ENCODE measurements at regions not wholly inside any gene's neighbourhood (a gene's known extent, or its start where the extent isn't known, plus 50 kb on each side); places are given as distances from the start of the nearest gene placed in this dataset.

DNA sequence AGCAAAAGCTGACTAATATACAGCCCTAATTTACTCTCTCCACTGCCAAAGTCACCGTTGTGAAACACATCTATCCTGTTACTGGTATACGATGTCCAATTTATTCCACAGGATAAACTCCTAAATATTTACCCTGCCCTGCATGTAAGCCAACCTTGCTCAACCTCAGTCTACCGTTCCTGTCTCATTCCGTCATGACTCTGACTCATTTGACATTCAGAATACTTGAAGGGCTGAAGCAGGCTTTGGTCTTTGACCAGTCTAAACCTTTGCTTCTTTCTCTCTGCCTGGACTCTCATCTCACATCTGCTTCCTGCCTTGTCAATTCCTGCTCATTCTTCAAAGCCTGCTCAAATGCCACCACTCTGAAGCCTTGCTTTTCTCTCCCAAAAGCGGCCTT lies 157.5 kb downstream of the SCP2D1 start:
- DNase-seq = no peak

DNA sequence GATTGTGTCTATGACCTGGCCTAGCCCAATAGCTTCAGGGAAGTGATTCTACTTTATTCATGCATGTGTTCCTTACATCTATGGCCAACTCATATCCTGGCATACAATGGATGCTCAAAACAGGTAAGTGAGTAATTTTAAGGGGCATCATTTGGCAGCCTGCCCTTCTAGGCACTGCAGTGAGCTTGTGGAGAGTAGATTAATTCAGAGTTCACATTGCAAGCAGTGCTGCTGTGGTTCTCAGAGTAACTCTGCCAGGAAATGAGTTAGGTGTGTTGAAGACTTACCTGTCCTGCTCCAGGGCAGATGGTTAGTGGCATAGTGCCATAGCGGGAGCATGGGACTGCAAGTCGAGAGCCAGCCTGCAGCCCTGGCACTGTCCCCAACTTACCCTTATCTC lies 158.0 kb downstream of the SCP2D1 start:
- no peak for DNase-seq

DNA sequence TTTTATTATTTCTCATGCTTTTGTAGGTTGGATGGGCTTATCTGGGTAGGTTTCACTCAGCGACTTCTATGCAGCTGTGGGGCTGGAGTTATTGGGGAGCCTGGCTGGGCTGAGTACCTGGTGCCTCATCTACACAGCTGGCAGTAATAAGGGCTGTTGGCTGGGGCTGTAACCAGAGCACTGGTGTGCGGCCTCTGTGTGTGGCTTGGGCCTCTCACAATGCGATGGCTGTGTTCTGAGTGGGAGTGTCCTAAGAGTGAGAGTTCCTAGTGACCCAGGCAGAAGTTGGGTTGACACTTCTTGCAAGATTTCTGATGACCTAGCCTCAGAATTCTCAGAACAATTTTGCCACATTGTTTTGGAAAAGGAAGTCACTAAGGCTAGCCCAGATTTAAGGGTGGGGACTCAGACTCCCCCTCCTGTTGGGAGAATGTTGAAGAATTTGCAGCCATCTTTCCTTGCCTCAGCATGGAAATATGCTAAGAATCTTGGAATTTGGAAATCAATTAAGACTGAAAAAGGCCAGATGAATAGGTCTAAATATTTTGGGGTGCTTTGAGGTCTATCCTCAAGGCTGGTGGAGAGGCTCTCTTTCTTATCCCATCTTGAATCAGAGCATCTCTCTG lies 158.8 kb downstream of the SCP2D1 start:
- no peak for DNase-seq

DNA sequence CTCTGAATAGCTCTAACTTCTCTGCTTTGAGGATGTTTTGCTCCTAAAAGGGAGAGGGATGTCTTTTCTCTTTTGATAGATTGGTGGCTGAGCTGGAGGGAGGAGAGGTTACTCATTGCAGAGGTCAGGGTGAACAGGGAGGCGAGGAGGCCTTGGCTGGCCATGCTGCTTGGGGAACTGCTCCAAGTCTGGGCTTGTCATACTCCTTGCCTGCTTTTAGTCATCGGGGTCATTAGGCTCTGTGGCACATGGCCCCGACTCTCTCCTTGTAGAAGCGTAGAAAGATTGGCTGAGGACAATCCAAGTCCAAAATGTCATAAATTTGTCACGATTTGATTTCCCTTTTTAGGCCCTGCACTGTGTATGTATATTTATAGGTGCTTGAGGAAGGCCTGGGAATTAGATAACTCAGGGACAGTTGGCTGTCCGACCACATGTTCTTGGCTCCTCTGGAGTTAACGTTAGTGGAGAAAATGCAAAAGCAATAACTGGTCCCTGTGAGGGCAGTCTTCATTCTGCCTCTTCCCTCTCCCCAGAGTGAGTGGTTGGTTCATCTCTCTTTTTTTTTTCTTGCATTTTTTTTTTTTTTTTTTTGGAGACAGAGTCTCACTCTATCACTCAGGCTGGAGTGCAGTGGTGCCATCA lies 160.1 kb downstream of the SCP2D1 start:
- DNase-seq = no peak

DNA sequence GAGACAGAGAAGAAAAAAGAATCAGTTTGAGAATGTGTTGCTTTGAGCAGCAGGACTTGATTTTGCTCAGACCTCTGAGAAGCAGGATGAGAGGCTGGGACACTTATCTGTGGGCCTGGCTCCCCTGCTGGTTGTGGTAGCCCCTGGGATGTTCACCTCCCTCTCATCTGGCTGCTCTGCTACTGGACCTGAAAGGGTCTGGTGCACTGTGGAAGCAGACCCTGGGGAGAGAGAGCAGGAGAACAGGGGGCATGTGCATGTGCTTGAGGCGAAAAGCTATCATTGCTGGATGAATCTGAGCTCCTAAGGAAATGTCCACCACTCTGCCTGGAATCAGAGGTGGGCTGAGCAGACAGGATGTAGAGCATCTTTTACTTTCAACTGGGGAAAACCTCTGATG lies 161.1 kb downstream of the SCP2D1 start:
- DNase-seq = no peak

DNA sequence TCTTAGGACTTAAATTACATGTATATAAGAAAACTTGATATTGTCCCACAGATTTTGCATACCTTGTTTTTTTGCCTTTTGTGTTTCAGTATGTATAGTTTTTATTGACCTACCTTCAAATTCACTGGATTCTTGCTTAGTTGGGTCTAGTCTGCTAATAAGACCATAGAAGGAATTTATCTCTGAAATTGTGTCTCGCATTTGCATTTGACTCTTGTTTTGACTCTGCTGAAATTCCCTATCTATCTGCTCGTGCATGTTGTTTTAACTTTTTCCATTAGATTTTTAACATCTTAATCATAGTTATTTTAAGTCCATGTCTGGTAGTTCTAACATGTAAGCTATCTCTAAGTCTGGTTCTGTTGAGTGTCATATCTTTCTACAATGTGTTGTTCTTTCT lies 163.9 kb downstream of the SCP2D1 start:
- DNase-seq = no peak

DNA sequence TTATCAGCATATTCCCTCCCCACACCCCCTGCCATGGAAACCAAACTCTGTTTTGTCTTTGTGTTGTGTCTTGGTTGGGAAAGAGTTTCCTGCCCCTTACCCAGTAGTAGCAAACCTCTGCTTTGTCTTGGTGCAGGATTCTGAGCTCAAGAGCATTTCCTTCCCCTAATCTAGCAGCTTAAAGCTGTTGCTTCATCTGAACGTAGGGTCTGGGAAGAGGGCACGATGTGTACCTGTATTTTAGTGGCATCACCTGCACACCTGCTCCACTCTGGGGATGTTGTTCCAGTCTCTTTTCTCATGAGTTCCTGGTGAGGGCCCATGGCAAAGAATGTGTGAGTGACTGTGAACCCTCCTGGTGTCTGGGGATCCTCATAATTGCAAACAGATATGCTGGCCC lies 164.7 kb downstream of the SCP2D1 start:
- DNase-seq = no peak

DNA sequence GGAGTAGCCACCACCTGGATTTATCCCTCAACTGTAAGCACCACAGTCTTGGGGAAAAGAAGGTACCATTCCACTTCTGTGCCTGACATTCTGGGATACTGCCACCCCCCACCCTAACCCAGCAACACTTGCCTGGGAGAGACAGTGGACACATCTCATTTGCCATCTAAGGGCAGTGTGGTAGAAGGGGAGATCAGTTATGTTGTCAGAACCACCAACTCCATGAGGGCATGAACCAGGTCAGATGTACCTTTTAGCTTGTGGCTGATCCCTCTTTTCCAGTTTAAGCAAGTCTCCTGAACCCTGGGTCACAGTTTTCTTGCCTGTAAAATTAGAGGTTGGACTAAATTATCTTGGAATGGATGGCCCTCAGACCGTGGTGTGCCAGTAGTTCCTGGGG lies 165.5 kb downstream of the SCP2D1 start:
- no peak for DNase-seq

DNA sequence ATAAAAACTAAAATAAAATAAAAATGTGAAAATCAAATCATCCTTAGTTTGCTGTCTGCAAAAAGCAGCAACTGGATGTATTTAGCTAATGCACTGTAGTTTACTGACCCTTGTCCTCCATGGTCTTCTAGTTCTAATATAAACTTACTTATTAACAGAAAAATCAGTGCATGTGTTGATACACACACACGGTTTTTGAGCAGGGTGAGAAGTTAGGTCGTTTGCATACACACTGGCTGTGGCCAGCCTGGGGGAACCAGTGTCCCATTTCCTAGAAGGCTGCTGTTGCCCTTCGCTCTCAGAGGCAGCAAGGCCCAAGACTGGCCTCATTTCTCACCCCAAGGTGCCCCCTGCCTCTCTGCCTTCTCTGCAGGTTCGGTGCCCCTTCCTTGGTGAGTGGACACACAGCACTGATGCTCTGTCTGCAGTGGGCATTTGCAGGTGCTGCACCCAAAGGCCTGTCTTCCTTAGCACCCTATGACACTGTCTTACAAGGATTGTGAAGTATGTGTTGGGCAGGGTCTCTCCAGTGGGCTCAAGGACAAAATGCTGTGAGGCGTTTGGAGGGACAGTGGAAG lies 168.5 kb downstream of the SCP2D1 start:
- no peak for DNase-seq

DNA sequence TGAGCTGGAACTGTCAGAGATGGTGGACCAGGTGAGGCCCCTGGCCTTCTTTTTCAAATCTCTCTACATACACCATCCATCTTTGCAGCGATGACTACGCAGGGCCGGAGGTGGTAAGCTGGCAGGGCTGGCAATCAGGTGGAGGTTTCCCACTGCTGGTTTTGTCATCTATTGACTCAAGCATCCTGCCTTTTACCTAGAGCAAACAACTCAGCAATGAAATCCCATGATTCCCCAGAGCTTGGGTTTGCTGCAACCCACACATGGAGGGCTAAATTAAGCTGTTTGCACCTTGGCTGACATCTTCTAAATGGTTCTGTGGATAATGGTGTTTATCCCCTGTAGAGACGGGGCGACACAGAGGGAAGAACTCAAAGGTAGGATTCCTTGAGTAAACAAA lies 170.2 kb downstream of the SCP2D1 start:
- DNase-seq = peak in 11 of 56 donors; percentile 4 to 36 (median 27)

DNA sequence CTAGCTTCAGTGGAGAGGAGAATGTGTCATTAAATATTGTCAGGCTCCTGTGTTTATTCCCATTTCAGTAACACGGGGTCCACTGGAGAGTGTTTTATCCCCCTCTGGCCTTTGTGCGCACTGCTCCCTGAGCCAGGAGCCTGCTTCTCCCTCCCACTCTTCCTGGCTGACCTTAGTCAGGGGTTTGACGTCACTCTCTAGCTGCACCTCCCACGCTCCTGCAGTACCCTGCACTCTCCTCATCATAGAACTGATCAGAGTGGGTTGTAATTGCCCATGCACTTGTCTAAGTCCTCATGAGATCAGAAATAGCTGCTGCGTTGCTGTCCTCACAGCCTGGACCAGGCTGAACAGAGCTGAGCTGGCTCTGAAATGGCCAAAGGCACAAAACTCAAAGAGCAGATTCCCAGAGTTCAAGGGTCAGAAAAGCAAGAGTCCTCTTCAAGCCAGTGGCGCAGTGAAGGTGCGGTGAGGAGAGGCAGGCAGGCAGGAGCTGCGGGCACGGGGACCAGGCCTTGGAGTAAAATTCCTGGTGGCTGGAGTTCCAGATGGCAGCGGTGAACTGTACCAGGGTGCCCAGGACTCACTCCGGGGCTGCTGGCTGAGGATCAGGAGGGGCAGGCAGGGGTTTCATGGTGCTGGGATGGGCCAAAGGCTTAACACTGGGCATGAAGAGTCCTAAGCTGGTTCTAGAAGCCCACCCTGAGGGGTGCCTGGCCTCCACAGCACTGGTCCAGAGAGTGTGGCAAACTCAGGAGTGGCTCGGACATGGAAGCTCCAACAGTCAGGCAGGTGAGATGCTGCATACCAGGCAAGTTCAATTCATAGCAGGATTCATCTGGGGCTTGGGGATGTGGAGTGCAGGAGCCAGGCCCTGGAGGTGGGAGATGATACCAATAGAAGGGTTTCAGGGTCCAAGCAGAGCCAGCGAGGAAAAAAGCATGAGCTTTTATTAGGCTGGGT lies 170.9 kb downstream of the SCP2D1 start:
- peak in 13 of 56 donors; percentile 5 to 45 (median 21) for DNase-seq

DNA sequence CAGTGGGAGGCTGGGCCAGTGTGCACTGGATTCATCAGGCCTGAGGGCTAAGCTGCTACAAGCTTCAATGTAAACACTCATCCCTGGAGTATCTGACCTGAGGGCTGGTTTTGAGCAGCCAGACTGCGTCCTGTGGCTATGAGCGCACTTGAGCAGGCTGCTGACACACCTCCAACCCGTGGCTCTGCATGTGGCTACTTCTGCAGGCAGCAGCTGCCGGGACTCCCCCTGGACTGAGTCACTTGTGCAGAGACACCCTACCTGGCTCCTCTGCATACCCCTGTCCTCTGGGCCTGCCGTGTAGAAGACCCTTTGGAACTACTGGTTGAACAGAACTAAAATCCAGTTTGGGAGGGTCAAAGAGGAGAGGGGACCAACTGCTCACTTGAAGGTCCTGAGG lies 172.0 kb downstream of the SCP2D1 start:
- DNase-seq = no peak

DNA sequence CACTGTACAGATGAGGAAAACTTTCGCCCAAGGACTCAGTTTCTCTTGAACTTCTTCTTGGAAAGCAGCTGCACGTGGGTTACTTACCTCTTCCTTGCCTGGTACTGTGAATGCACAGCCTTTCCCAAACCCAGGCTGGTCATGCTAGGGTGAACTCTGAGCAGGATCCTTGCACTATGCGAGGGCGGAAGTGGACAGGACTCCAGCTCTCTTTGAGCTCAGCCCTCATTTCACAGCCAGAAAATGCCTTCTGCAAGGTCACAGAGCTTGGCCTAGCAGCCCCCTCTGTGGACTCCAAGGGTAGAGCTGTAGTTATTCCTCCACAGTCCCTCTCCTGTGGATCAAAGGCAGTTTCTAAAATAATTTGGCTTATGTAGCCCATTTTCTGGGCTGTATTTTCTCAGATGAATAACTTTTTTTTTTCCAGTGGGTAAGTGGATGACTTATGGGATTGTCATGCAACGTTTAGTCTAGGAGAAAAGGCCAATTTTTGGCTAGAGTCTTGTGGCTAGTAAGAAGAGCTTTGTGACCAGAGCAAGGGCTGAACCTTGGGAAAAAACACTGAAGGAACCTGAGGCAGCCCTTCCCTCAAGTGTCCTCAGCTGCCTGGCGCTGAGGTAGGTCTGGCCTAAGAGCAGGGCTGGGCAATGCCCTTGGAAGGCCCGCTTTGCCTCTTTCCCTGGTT lies 172.7 kb downstream of the SCP2D1 start:
- DNase-seq = no peak

DNA sequence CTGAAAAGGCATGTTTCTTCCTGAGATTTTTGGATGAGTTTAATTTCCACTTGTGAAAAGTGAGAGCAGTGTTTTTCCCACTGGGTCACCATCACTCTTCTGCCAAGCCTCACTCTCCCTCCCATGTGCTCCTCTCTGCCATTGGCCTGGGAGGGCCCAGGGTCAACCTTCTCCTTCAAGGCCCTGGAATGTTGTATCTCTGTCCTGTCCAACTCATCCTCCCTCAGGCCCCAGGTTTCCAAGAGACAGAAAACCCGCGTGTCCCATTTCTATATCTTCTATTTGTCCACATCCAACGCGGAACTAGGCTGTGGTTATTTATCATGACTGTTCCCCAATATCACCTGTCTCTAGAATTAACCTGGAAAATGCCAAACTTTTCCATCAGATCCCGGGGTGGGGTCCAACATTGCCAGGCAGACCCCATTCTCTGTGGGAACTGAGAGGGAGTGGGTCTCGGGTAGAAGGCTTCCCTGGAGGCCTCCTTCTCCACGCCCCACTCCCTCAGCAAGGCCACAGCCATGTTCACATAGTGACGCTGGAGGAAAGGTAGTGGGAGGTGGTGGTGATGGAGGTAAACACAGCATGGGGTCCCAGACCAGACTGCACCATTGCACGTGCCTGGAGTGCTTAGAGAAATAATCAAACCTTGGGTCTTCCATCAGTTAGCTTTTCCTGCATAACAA lies 173.5 kb downstream of the SCP2D1 start:
- DNase-seq = no peak

DNA sequence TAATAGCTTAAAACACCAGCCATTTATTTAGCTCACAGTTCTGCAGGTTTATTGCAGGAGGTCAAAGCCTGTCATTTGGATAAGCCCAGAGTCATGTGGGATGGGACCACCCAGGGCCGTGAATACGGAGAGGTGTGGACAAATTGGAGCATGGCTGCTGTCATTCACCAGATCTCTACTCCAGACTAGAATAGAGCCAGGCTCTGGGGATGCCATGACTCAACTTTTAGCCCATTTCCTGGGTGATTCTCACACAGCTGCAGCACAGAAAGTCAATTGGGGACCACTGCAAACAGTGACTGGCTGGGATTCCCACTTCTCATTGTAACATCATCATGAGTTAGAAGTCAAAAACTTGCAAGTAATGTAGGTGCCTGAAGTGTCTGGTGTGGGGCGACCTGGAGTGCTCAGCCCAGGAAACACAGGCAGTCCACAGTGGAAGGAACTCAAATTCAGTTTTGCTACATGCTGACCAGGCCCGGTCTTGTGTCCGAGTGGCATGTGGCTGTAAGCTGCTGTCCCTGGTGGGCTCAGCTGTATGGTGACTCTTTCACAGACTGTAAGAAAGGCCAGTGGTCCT lies 174.3 kb downstream of the SCP2D1 start:
- no peak for DNase-seq

DNA sequence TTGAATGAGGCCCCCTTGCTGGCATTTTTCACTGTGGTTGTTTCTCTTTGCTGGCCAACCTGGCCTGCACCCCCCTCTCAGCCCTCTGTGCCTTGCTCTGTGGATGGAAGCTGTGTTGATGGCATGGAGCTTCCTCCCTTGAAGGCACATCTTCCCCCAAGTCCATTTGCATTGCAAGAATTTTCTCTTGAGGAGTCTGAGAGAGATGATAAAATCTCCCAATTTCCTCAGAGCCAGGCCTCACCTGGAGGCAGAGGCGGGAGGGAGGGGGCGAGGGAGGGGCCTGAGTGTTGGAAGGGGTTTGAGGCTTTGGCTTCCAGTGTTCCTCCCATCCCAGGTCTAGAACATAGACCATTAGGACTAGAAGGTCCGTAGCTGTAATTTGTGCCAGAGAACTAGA lies 175.1 kb downstream of the SCP2D1 start:
- DNase-seq = no peak

DNA sequence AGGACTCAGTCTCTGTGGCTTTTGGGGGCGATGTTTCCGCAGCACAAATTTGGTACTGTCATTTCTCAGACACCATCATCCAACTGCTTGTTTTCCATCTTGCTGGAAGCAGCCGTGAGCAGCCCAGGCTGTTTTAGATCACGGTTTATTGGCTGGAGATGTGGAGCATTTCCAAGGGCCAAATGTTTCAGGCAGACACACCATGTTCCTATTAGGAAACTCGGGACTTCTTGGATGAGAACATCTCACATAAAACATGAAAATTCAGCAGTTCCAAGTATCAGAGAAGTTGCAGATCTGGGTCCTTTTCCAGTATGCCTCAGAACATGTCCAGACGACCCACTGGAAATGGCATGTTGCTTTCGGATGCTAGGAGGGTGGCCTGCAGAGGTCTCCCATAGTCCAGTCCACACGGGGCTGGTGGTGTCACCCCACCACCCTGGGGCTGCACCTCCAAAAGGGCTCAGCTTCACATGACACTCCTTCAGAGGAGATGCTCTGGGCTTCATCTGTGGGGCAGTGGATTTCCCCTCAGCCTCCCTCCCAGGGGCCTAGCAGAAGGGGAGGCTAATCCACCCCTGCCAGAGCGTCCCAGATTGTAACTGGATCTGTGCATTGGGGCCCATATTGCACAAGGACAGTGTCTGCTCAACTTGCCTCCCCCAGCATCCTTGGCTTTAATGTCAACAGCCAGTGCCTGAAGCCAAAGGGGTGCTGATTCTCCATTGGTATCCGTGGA lies 176.3 kb downstream of the SCP2D1 start:
- DNase-seq = no peak

DNA sequence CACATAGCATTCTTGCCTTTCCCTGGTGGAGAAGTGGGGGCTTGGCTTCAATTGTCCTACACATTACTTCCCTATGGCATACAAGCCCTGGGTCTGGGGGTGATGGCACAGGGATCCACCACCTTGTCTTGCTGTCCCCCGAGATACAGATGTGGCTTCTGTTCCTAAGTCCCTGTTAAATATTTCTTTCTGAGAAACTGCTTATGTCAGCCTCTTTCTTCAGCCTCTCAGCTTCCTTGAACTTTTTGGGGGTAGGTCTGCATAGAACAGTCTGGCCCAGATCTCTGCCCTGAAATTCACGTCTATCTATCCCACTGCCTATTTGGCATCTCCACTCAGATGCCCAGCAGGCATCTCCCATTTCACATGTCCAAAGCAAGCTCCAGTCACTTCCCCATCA lies 177.4 kb downstream of the SCP2D1 start:
- DNase-seq = no peak

DNA sequence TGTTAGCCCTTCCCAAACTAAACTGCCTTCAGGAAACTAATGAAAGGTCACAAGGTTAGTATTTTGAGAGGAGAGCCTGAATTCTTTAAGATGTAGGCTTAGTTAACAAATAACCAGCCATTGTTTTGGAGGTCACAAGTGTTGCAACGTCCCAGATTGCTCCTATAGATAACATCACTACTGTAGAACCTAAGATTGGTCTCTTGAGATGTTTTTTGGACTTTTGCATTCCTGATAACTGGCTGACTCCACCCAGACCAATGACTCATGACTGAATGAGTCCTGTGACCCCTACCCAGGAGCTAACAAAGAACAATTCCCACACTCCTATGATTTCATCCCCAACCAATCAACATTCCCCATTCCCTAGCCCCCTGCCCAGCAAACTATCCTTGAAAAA lies 178.8 kb downstream of the SCP2D1 start:
- DNase-seq = no peak

DNA sequence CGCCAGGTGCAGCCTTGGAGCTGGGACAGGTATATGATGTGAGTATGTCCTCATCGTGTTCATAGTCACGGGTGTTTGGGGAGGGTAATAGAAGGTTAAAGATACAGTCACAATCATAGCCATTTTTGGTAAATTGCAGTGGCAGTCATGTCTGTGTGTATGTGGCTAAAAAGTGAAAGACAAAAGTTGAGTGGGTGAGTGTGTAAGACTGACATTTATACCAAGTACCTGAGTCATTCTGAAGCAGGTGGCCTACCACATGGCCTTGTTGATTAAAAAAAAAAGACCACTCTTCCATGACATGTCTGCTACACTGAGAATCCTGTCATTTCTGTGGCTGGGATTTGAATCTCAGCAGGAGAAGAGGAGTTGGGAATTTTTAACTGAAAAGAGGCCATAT lies 181.9 kb downstream of the SCP2D1 start:
- peak in 1 of 56 donors; percentile 12 for DNase-seq

All from nucleus accumbens (tissue), 56 donors.